HCT116 (cell line): ENCODE measurements at regions not wholly inside any gene's neighbourhood (a gene's known extent, or its start where the extent isn't known, plus 50 kb on each side); places are given as distances from the start of the nearest gene placed in this dataset.

ENCODE experiments used
- ATAC-seq: fragments of 200-7000 bp; cut with Tn5 transposase; 2 replicates; pipeline ENCODE4 v1.9.1; 2020; ENCODE audit warnings: mild to moderate bottlenecking, moderate library complexity
- BruUV-seq: library from RNA; stranded (reverse); fragments of 400-500 nt; replicated peaks from 2 replicates; lab custom pipeline; 2021; lab: Mats Ljungman, UMichigan
- CTCF ChIA-PET: fragments of 300-600 bp; sonication (Branson Sonifier 250); formaldehyde crosslinking; loops from one replicate; lab custom pipeline; 2021; ENCODE audit warnings: antibody characterized with exemption; lab: Charles Lee
- POLR2A ChIA-PET: fragments of 300-600, 350-600 bp; sonication (Branson Sonifier 250); formaldehyde crosslinking; loops from one replicate; lab custom pipeline; 2021; ENCODE audit warnings: antibody characterized with exemption; lab: Charles Lee
- RAD21 ChIA-PET, 2 experiments: fragments of 300-600 bp; sonication (Branson Sonifier 250); formaldehyde crosslinking; loops; one replicate each; lab custom pipeline; 2023; ENCODE audit warnings: low total read pairs in 2 of 2; ENCODE audit not compliant: uncharacterized antibody in 2 of 2, unreplicated experiment in 2 of 2, low non-redundant PET in 1 of 2; lab: Charles Lee
- DNase-seq: peaks from one replicate; pipeline ENCODE4 v3.0.0-alpha.2; 2010; ENCODE audit warnings: low read depth, low spot score
- H2AFZ ChIP-seq: fragments of 200-600 bp; shearing (Covaris generic), sonication (generic); 2 replicates; pipeline ENCODE4 v1.6.1; 2017; ENCODE audit warnings: low read depth, mixed run types, mixed read lengths, antibody characterized with exemption, low read length; ENCODE audit not compliant: poor library complexity, severe bottlenecking
- H3K27ac ChIP-seq: 2 replicates; pipeline ENCODE4 v1.5.1; 2012; ENCODE audit warnings: low read depth, low read length
- H3K27me3 ChIP-seq: fragments of 200-600 bp; sonication (generic); 2 replicates; pipeline ENCODE4 v1.6.1; 2016; ENCODE audit warnings: mixed run types, low read length, mixed read lengths; ENCODE audit not compliant: insufficient read depth
- H3K36me3 ChIP-seq, 2 experiments: fragments of 200-500 bp in 1 of 2; fragments of 200-600 bp in 1 of 2; sonication (Bioruptor generic) in 1 of 2; sonication (generic) in 1 of 2; 2 replicates each; pipeline versions ENCODE4 v1.5.1 to v1.6.1; 2014 to 2016; ENCODE audit warnings: low read length in 2 of 2, inconsistent platforms in 1 of 2, mixed read lengths in 1 of 2, mixed run types in 1 of 2; ENCODE audit not compliant: insufficient read depth in 2 of 2, control insufficient read depth in 1 of 2
- H3K4me1 ChIP-seq, 2 experiments: fragments of 200-600 bp in 1 of 2; sonication (generic) in 1 of 2; 2 replicates each; pipeline versions ENCODE4 v1.5.1 to v1.6.1; 2012 to 2017; ENCODE audit warnings: low read length in 2 of 2, inconsistent platforms in 1 of 2, mild to moderate bottlenecking in 1 of 2, mixed read lengths in 1 of 2, mixed run types in 1 of 2, moderate library complexity in 1 of 2; ENCODE audit not compliant: insufficient read depth in 2 of 2, control insufficient read depth in 1 of 2
- H3K4me2 ChIP-seq: fragments of 200-600 bp; sonication (generic); 2 replicates; pipeline ENCODE4 v1.6.1; 2017; ENCODE audit warnings: mixed run types, low read length, mixed read lengths
- H3K4me3 ChIP-seq, 2 experiments: fragments of 200-600 bp in 1 of 2; sonication (generic) in 1 of 2; replicated peaks in 1 of 2; 2 replicates each; pipeline ENCODE4 v1.5.1; 2011 to 2016; ENCODE audit warnings: low read length in 2 of 2, control low read depth in 1 of 2, low read depth in 1 of 2, mild to moderate bottlenecking in 1 of 2, mixed read lengths in 1 of 2, mixed run types in 1 of 2
- H3K79me2 ChIP-seq: fragments of 200-600 bp; sonication (generic); 2 replicates; pipeline ENCODE4 v1.6.1; 2017; ENCODE audit warnings: mild to moderate bottlenecking, mixed run types, low read length, moderate library complexity, mixed read lengths; ENCODE audit not compliant: insufficient read depth
- H3K9ac ChIP-seq: fragments of 200-600 bp; sonication (generic); 2 replicates; pipeline ENCODE4 v1.6.1; 2016; ENCODE audit warnings: low read length, mixed read lengths
- H3K9me2 ChIP-seq: fragments of 200-600 bp; sonication (generic), shearing (Covaris generic); 2 replicates; pipeline ENCODE4 v1.6.1; 2017; ENCODE audit warnings: mixed run types, mild to moderate bottlenecking, moderate library complexity; ENCODE audit not compliant: insufficient read depth
- H3K9me3 ChIP-seq, 2 experiments: fragments of 200-500 bp in 1 of 2; fragments of 200-600 bp in 1 of 2; sonication (Bioruptor generic) in 1 of 2; sonication (generic) in 1 of 2; 2 replicates each; pipeline ENCODE4 v1.6.1; 2014 to 2017; ENCODE audit warnings: low read length in 2 of 2, mixed read lengths in 2 of 2, inconsistent platforms in 1 of 2, low read depth in 1 of 2, mild to moderate bottlenecking in 1 of 2, mixed run types in 1 of 2, moderate library complexity in 1 of 2; ENCODE audit not compliant: control insufficient read depth in 1 of 2, insufficient read depth in 1 of 2
- H4K20me1 ChIP-seq: fragments of 200-600 bp; sonication (generic), shearing (Covaris generic); 2 replicates; pipeline ENCODE4 v1.6.1; 2017; ENCODE audit warnings: mixed run types, mild to moderate bottlenecking, moderate library complexity; ENCODE audit not compliant: insufficient read depth
- CBX3 ChIP-seq: IDR thresholded peaks from 2 replicates; pipeline ENCODE4 v1.6.1; 2012; ENCODE audit warnings: low read depth
- CTCF ChIP-seq, 3 experiments: fragments of 200-600 bp in 1 of 3; sonication (generic) in 1 of 3; IDR thresholded peaks in 2 of 3; conservative IDR thresholded peaks in 1 of 3; 2 replicates each; pipeline ENCODE4 v1.5.1; 2012 to 2017; ENCODE audit warnings: low read depth in 2 of 3, low read length in 2 of 3, antibody characterized with exemption in 1 of 3, borderline replicate concordance in 1 of 3, control low read depth in 1 of 3, mild to moderate bottlenecking in 1 of 3, mixed read lengths in 1 of 3, mixed run types in 1 of 3, moderate library complexity in 1 of 3; ENCODE audit not compliant: insufficient read depth in 1 of 3
- ELF1 ChIP-seq: IDR thresholded peaks from 2 replicates; pipeline ENCODE4 v1.6.1; 2012; ENCODE audit warnings: low read depth, borderline replicate concordance
- EZH2 ChIP-seq: fragments of 200-600 bp; sonication (generic); IDR thresholded peaks from 2 replicates; pipeline ENCODE4 v1.6.1; 2017; ENCODE audit warnings: antibody characterized with exemption, mixed run types
- EZH2phosphoT487 ChIP-seq: fragments of 200-600 bp; IDR thresholded peaks from 2 replicates; pipeline ENCODE4 v1.6.1; 2018; ENCODE audit warnings: antibody characterized with exemption, borderline replicate concordance
- FOSL1 ChIP-seq: IDR thresholded peaks from 2 replicates; pipeline ENCODE4 v1.6.1; 2012; ENCODE audit warnings: low read depth
- JUND ChIP-seq: IDR thresholded peaks from 2 replicates; pipeline ENCODE4 v1.6.1; 2012
- MAX ChIP-seq: IDR thresholded peaks from 2 replicates; pipeline ENCODE4 v1.6.1; 2012
- POLR2A ChIP-seq: IDR thresholded peaks from 2 replicates; pipeline ENCODE4 v1.7.0; 2011; ENCODE audit warnings: borderline replicate concordance; ENCODE audit not compliant: insufficient read depth, insufficient read length; ENCODE audit errors: extremely low read depth
- POLR2AphosphoS5 ChIP-seq: IDR thresholded peaks from 2 replicates; pipeline ENCODE4 v1.6.1; 2011; ENCODE audit warnings: mild to moderate bottlenecking, low read depth, low read length, moderate library complexity
- SP1 ChIP-seq: IDR thresholded peaks from 2 replicates; pipeline ENCODE4 v1.6.1; 2012; ENCODE audit warnings: low read depth
- YY1 ChIP-seq: IDR thresholded peaks from 2 replicates; pipeline ENCODE4 v1.6.1; 2011; ENCODE audit warnings: low read length, low read depth, moderate library complexity, mild to moderate bottlenecking; ENCODE audit not compliant: insufficient replicate concordance; ENCODE audit errors: extremely low read depth
- ZNF274 ChIP-seq: fragments of 200-500 bp; sonication (Bioruptor generic); IDR thresholded peaks from 2 replicates; pipeline ENCODE4 v1.6.1; 2014; ENCODE audit warnings: mild to moderate bottlenecking, low read depth, low read length, inconsistent platforms
- intact Hi-C: fragments of 100-400 bp; cut with micrococcal nuclease; formaldehyde crosslinking; loops from 2 replicates; pipeline ENCODE4 v1.10.0; 2022
- TF ChIP-seq, protein P1 (sequence below): IDR thresholded peaks from 2 replicates; pipeline ENCODE4 v1.6.1; 2012; ENCODE audit warnings: low read depth

GRCh38 chr13:111844222-111844671 lies 222.7 kb upstream of the SOX1 start:
- no peaks in the 10 kb centered on the region for H3K79me2 ChIP-seq
- H3K4me1 ChIP-seq: no peaks in the 10 kb centered on the region
- no peaks in the 10 kb centered on the region; a peak in 1 of 4 replicates for H3K9me3 ChIP-seq
- POLR2A ChIA-PET: no interaction called here
- peaks cover 7% of the 10 kb centered on the region; the same call in 1 of the 2 replicates for H3K27me3 ChIP-seq
- DNase-seq: no peak
- no TSS peak for BruUV-seq
- H3K4me3 ChIP-seq: no peak overlapping the region
- ATAC-seq: no peak
- H3K27ac ChIP-seq: no peak overlapping the region
- intact Hi-C loops: no loop called here
- TF ChIP-seq JUND (no peak), EZH2phosphoT487 (no peak), YY1 (no peak), SP1 (no peak), MAX (no peak), POLR2A (no peak), FOSL1 (no peak), ZNF274 (no peak), CBX3 (no peak), ELF1 (no peak), POLR2AphosphoS5 (no peak), CTCF (IDR thresholded peaks at IDR 0.05 in 2 of 3, conservative IDR thresholded peaks at IDR 0.05 in 1 of 3; ENCODE audit: borderline replicate concordance in 1 of 3, insufficient read depth in 1 of 3, low read depth in 2 of 3, low read length in 2 of 3) (no peak), EZH2 (no peak)
- TF ChIP-seq, protein P1, sequence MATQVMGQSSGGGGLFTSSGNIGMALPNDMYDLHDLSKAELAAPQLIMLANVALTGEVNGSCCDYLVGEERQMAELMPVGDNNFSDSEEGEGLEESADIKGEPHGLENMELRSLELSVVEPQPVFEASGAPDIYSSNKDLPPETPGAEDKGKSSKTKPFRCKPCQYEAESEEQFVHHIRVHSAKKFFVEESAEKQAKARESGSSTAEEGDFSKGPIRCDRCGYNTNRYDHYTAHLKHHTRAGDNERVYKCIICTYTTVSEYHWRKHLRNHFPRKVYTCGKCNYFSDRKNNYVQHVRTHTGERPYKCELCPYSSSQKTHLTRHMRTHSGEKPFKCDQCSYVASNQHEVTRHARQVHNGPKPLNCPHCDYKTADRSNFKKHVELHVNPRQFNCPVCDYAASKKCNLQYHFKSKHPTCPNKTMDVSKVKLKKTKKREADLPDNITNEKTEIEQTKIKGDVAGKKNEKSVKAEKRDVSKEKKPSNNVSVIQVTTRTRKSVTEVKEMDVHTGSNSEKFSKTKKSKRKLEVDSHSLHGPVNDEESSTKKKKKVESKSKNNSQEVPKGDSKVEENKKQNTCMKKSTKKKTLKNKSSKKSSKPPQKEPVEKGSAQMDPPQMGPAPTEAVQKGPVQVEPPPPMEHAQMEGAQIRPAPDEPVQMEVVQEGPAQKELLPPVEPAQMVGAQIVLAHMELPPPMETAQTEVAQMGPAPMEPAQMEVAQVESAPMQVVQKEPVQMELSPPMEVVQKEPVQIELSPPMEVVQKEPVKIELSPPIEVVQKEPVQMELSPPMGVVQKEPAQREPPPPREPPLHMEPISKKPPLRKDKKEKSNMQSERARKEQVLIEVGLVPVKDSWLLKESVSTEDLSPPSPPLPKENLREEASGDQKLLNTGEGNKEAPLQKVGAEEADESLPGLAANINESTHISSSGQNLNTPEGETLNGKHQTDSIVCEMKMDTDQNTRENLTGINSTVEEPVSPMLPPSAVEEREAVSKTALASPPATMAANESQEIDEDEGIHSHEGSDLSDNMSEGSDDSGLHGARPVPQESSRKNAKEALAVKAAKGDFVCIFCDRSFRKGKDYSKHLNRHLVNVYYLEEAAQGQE: no peak
- TF ChIP-seq, all 23 proteins: peak for 0
- H3K4me2 ChIP-seq: no peak overlapping the region
- H4K20me1 ChIP-seq: no peaks in the 10 kb centered on the region
- CTCF ChIA-PET: no interaction called here
- H2AFZ ChIP-seq: no peak overlapping the region
- RAD21 ChIA-PET: no interaction called here
- no peaks in the 10 kb centered on the region for H3K36me3 ChIP-seq
- no peak overlapping the region for H3K9ac ChIP-seq
- no peaks in the 10 kb centered on the region for H3K9me2 ChIP-seq
